A673 (cell line): ENCODE measurements at regions not wholly inside any gene's neighbourhood (a gene's known extent, or its start where the extent isn't known, plus 50 kb on each side); places are given as distances from the start of the nearest gene placed in this dataset.

Experiments
- EZH2 ChIP-seq: fragments of 200-600 bp; sonication (generic); IDR thresholded peaks from 2 replicates; pipeline ENCODE4 v1.6.1; 2017; ENCODE audit warnings: borderline replicate concordance, low read depth, mild to moderate bottlenecking, mixed read lengths, antibody characterized with exemption, low read length; ENCODE audit not compliant: poor library complexity, severe bottlenecking
- TF ChIP-seq, protein P1 (sequence below): fragments of 300-800, 200-600 bp; sonication (generic); conservative IDR thresholded peaks from 2 replicates; pipeline ENCODE4 v1.5.1; 2017; ENCODE audit warnings: low read depth, mild to moderate bottlenecking, antibody characterized with exemption, low read length, moderate library complexity, mixed read lengths

DNA sequence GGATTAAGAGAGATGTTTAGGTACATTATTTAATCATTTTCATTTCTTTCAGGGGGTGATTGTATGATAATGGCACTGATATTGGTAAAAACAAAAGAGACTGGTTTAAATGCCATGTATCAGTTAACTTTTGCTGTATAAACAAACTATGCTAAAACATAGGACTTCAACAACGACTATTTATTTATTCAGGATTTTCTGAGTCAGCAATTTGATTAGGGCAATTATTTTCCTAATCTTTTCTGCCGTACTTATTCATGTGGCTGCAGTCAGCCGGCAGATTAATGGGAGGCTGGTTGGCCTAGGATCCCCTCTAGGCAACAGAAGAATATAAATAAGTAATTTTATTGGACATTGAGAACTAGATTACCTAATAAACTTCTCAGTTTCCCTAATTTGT, 661.7 kb upstream of the RAG2 start:
- TF ChIP-seq, protein P1, sequence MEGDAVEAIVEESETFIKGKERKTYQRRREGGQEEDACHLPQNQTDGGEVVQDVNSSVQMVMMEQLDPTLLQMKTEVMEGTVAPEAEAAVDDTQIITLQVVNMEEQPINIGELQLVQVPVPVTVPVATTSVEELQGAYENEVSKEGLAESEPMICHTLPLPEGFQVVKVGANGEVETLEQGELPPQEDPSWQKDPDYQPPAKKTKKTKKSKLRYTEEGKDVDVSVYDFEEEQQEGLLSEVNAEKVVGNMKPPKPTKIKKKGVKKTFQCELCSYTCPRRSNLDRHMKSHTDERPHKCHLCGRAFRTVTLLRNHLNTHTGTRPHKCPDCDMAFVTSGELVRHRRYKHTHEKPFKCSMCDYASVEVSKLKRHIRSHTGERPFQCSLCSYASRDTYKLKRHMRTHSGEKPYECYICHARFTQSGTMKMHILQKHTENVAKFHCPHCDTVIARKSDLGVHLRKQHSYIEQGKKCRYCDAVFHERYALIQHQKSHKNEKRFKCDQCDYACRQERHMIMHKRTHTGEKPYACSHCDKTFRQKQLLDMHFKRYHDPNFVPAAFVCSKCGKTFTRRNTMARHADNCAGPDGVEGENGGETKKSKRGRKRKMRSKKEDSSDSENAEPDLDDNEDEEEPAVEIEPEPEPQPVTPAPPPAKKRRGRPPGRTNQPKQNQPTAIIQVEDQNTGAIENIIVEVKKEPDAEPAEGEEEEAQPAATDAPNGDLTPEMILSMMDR = no peak
- TF ChIP-seq EZH2 = no peak
